PC-3 (cell line): ENCODE measurements at regions not wholly inside any gene's neighbourhood (a gene's known extent, or its start where the extent isn't known, plus 50 kb on each side); places are given as distances from the start of the nearest gene placed in this dataset.

Experiments used
- EZH2 ChIP-seq: fragments of 300-600 bp; sonication (generic); IDR thresholded peaks from one replicate; pipeline ENCODE4 v1.6.1; 2017; ENCODE audit warnings: antibody characterized with exemption, mild to moderate bottlenecking, low read length; ENCODE audit not compliant: unreplicated experiment
- TF ChIP-seq, protein P1 (sequence below): fragments of 300-600 bp; sonication (generic); conservative IDR thresholded peaks from 2 replicates; pipeline ENCODE4 v1.5.1; 2017; ENCODE audit warnings: antibody characterized with exemption, low read depth, mild to moderate bottlenecking, low read length

DNA sequence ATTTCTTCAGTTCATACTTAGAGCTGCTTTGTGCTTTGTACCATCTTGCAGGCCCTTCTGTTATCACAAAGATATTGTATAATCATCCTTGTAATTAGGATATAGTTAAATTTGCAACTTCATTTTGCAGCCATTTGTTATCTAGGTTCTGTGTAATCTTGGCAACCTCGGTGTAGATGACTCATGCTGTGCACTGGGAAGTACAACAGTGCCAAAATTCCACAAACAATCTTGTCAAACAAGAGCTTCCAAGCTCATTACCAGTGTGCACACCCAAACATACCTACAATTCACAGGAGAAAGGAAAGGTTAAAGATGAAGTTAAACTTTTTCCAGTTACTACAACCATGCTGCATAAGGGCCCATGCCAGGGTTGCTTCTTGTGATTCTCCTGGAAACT is 1231.8 kb downstream of the CDH11 start:
- TF ChIP-seq, protein P1, sequence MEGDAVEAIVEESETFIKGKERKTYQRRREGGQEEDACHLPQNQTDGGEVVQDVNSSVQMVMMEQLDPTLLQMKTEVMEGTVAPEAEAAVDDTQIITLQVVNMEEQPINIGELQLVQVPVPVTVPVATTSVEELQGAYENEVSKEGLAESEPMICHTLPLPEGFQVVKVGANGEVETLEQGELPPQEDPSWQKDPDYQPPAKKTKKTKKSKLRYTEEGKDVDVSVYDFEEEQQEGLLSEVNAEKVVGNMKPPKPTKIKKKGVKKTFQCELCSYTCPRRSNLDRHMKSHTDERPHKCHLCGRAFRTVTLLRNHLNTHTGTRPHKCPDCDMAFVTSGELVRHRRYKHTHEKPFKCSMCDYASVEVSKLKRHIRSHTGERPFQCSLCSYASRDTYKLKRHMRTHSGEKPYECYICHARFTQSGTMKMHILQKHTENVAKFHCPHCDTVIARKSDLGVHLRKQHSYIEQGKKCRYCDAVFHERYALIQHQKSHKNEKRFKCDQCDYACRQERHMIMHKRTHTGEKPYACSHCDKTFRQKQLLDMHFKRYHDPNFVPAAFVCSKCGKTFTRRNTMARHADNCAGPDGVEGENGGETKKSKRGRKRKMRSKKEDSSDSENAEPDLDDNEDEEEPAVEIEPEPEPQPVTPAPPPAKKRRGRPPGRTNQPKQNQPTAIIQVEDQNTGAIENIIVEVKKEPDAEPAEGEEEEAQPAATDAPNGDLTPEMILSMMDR = no peak
- TF ChIP-seq EZH2 = no peak
